ENCODE measurements at regions not wholly inside any gene's neighbourhood (a gene's known extent, or its start where the extent isn't known, plus 50 kb on each side); places are given as distances from the start of the nearest gene placed in this dataset.
"Not testable (repeated sequence)": the region's sequence is repeated elsewhere in the genome, so short reads cannot be mapped to it uniquely, and the experiment has no call there.

GRCh38 chr9:87160148-87161102 lies 213.1 kb upstream of the GAS1 start:
- DNase-seq: no peak

DNA sequence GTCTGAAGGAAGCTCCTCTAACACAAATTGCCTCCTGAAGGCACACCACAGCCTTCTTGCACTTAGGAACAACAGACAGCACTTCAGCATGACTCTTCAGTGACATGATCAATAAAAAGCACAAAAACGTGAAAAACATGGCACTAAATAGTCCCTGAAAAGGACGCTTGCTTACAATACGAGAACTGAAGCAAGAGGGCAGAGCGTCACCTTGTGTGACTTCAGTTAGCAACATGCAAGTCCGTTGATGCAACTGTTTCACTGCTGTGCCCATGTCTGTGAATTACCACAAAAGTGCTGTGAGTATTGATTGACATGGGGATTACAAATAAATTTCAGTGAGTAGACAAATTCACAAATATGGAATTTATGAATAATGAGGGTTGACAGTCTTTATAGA lies 219.9 kb upstream of the GAS1 start:
- DNase-seq: no peak

GRCh38 chr9:87167582-87167981 lies 220.3 kb upstream of the GAS1 start:
- no peak for DNase-seq

- no peak for DNase-seq
Measured at GRCh38 chr9:87178302-87178701, 231.0 kb upstream of the GAS1 start.

DNA sequence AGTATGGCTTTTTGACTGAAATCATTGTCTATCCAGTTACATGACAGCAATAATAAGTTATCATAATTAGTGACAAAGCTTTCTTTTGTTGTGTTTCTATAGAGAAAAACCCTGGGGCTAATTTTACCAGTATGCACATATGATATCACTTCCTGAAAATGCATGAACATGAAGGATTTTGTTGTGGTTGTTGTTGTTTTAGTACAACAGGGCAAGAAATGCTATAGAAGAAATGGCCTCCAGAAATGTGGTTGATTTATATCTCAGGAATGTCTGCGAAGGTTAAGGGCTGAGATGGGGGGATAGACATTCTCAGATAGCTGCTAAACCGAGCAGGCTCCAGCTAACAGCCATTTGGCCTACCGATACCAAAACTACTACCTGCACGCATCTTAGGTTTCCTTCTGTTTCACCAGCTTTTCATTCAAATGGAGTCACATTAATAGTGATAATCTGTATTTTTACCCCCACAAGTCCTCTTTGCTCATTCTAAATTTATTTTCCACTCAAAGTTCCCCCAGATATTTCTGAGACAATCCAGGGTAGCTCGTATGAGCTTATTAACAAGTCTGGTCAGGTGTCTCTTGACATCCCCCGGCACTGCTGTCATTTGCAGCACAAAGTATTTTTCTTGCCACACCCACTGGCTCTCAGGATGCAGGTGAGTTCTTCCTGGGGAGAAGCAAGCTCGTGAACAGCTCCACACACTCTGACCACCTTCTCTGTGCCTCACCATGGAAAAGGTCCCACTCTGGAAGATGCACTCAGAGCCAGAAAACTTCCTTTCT lies 232.4 kb upstream of the GAS1 start:
- no peak for DNase-seq

GRCh38 chr9:87180361-87180760 lies 233.1 kb upstream of the GAS1 start:
- no peak for DNase-seq

DNA sequence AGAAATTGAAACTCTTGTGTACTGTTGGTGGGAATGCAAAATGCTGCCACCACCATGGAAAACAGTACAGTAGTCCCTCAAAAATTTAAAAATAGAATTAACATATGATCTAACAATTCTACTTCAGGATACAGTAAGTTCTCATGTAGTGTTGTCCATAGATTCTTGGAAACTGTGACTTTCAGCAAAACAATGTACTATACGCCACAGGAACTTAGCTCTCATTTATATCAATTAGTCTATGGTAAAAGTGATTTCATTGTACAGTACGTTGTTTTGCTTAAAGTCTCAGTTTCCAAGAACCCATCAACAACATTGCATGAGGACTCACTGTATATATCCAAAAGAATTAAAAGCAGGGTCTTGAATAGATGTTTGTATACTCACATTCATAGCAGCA lies 233.5 kb upstream of the GAS1 start:
- DNase-seq: no peak

- no peak for DNase-seq
Measured at GRCh38 chr9:87181670-87182069, 234.4 kb upstream of the GAS1 start.

- DNase-seq: no peak
Measured at GRCh38 chr9:87184956-87185642, 237.8 kb upstream of the GAS1 start.

DNA sequence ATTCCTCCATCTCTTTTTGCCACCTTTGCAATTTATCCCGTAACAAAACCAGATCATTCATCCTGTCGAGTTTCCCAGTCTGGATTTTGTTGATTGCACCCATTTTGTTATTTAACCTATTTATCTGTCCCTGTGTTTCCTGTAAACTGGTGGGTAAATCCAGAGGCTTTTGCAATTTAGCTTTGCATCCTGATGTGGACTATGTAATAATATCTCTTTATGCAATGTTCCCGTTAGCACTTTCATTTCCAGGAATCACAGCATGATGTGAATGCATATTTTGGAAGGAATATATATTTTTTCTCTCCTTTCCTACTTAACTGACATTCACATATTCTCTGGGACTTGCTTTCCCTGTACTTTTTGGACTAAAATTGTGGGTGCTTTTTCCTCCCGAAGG lies 240.3 kb upstream of the GAS1 start:
- DNase-seq: no peak

DNA sequence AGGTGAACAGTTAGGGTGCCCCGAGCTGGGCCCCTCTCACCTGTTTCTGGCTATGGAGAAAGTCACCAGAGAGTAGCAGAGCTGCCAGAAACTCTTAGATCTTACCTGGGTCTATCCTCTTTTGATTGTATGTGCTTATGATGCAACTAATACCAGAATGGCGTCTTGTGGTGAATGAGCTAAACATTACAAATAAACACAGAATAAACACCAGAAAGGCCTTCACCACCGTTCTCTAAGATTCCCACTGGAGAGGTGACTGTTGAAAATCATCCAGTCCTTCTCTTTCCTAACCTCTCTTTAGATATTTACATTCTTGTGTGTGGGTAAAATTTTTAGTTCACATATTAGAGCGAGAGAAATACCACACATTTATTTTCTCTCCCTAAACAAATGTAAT lies 241.7 kb upstream of the GAS1 start:
- no peak for DNase-seq

DNA sequence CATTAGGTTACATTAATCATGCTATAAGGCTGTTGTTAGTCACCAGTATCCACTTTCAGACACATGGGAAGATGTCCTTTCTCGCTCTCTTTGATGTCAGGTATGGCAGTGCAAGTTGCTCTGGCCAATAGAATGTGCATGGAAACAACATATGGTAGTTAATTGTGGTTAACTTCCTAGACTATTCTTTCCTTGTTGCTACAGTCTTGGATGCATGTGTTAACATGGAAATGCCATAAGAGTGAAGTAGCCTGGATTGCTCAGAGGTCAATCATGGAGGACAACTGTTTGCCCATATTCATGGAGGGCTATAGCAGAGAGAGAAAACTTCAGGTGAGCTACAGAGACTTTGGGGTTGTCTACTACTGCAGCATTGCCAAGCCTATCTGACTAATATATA lies 245.8 kb upstream of the GAS1 start:
- DNase-seq: no peak

DNA sequence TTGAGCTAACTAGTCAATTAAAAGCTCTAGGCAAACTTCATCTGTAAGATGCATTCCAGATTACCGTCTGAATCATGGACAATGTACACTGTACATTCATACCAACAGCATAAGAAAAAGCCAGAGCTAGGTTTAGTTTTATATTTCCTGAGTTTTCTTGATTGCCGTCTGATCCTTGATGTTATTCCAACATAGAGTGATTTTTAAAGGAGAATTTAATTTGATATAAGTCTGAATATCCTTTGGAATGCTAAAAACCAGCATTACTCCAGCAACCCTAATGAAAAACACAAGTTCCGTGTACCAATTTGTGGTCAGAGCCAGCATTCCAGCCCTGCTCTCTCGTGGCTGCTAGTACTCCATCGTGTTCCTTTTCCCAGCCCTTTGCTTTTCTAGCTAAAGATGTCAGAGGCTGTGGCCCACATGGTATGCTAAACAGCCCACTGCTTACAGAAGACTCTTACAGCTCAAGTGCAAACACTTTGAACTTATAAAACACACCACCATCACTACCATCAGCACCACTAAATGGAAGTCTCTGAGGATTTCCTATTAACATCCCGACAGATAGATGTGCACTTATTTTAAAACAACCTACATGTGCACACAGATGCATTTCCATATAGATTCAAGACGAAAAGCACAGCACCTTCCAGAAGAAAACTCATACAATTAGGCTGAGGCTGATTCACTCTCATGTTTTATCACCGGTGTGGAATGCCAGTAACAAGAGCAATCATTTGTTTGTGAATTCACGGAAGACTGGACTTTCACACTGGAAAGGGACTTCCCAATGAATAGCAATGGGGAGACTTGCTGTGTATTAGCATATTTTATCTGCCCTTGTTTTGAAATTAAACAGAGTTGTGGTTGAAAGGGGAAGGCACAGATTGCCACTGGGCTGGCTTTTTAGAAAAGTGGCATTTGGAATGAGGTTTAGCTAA lies 246.9 kb upstream of the GAS1 start:
- no peak for DNase-seq

- no peak for DNase-seq
Measured at GRCh38 chr9:87195306-87195705, 248.0 kb upstream of the GAS1 start.

DNA sequence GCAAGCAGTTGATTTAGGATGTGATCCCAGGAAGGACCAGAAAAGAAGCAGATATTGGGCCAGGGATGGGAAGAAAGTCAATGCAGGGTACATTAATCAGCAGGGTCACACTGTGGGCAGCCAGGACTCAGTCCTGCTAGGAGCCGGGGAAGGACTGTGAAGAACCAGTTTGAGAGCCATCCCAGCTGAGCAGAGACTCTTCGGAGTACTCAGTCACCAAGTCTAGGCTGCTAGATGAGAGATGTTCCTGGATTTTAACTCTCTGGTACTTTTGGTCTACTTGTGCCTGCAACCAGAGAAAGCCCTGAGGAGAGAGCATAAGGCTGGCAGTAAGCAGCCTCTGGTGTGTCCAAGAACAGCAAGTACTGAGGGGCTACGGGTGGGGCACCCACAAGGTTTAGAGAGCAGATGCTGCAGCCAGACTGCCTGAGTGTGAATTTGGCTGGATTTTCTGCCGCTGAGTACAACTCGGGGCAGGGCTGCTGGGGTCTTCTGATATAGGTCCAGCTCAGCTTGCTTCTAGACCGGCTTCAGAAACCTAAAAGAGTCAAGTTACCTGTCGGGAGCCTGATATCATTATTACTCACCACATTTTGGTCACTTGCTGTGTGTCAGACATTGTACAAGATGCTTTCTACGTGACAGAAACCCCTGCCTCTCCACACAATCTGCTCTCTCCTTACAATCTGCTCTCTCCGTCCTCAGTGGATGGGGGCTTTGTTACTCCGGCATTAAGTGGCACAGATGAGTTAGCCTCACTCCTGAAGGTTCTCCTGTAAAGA lies 250.2 kb upstream of the GAS1 start:
- no peak for DNase-seq

- DNase-seq: no peak
Measured at GRCh38 chr9:87198716-87199115, 251.4 kb upstream of the GAS1 start.

- no peak for DNase-seq
Measured at GRCh38 chr9:87199278-87199677, 252.0 kb upstream of the GAS1 start.

GRCh38 chr9:87199782-87200181 lies 252.5 kb upstream of the GAS1 start:
- no peak for DNase-seq

GRCh38 chr9:87201351-87201751 lies 254.0 kb upstream of the GAS1 start:
- no peak for DNase-seq

DNA sequence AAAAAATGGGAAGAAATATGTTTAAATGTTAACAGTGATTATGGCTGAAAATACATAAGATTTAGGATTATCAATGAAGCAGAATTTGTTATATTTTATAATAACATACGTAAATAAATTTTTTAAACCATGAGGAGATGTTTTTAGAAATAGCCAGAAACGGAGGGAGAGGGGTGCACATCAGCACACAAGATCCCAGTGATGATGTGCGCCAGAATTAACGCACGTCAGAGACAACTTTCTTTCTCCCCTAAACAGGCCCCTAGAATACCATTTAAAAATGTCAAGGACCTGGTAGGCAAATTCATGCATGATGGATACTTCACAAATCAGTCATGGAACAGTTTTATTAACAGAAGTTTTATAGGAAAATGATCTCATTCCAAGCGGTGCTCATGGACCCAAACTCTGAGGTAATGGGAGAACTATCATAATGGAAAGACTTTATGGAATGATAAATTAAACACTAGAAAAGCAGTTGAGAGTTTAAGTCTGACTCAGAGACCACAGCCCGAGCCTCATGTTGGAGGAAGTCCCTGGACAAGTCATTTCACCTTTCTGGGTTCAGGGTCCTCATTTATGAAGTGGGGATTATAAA lies 258.9 kb upstream of the GAS1 start:
- DNase-seq: no peak

GRCh38 chr9:87210658-87211057 lies 263.4 kb upstream of the GAS1 start:
- DNase-seq: not testable (repeated sequence)

Data from CD4-positive, alpha-beta T cell treated with Interleukin-10 for 1 hour (primary cell).